ENCODE measurements at regions not wholly inside any gene's neighbourhood (a gene's known extent, or its start where the extent isn't known, plus 50 kb on each side); places are given as distances from the start of the nearest gene placed in this dataset.

DNA sequence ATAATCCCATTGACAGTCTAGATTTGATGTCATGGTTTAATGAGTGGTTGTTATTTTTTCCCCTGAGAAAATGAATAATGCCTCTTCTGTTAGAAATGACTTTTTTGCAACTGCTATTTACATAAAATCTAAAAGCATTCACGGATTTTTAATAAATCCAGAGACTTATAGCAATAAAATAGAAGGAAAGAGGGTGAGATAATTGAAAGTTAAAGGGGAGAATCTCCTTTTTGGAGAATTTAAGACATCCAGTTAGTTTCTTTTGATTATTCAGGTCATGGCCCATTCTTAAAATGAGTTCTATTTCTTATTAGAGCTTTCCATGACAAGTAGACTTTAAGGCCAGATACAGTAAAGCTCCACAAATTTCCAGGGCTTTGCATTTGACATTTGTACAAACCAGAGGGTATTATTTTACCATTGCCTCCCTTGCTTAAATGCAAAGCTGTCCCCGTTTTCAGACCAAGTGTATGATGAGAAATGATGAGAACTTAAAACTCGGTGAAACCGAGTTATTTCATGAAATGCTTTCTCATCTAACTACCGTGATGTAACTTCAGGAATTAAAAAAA, 789.0 kb upstream of the SOX9 start:
- DNase-seq: no peak
- intact Hi-C loops (cut with DNase I; ENCODE audit: low total_unique reads): no loop called here
- Histone ChIP-seq H3K27ac (no peak overlapping the region), H3K36me3 (no peaks in the 10 kb centered on the region), H3K4me1 (peaks cover 0 to 32% (median 14%) of the 10 kb centered on the region in 4 donors), H3K9me3 (no peaks in the 10 kb centered on the region), H3K27me3 (no peaks in the 10 kb centered on the region), H3K4me3 (no peak overlapping the region)
- TF ChIP-seq POLR2A (IDR thresholded peaks at IDR 0.05) (no peak), POLR2AphosphoS5 (IDR thresholded peaks at IDR 0.05) (no peak), EP300 (IDR thresholded peaks at IDR 0.05) (no peak)
- TF ChIP-seq, protein P1, sequence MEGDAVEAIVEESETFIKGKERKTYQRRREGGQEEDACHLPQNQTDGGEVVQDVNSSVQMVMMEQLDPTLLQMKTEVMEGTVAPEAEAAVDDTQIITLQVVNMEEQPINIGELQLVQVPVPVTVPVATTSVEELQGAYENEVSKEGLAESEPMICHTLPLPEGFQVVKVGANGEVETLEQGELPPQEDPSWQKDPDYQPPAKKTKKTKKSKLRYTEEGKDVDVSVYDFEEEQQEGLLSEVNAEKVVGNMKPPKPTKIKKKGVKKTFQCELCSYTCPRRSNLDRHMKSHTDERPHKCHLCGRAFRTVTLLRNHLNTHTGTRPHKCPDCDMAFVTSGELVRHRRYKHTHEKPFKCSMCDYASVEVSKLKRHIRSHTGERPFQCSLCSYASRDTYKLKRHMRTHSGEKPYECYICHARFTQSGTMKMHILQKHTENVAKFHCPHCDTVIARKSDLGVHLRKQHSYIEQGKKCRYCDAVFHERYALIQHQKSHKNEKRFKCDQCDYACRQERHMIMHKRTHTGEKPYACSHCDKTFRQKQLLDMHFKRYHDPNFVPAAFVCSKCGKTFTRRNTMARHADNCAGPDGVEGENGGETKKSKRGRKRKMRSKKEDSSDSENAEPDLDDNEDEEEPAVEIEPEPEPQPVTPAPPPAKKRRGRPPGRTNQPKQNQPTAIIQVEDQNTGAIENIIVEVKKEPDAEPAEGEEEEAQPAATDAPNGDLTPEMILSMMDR (IDR thresholded peaks at IDR 0.05): no peak
- 78 to 84% (median 82%) methylated on average over 5 of the region's 5 CpGs for WGBS, 5 donors

DNA sequence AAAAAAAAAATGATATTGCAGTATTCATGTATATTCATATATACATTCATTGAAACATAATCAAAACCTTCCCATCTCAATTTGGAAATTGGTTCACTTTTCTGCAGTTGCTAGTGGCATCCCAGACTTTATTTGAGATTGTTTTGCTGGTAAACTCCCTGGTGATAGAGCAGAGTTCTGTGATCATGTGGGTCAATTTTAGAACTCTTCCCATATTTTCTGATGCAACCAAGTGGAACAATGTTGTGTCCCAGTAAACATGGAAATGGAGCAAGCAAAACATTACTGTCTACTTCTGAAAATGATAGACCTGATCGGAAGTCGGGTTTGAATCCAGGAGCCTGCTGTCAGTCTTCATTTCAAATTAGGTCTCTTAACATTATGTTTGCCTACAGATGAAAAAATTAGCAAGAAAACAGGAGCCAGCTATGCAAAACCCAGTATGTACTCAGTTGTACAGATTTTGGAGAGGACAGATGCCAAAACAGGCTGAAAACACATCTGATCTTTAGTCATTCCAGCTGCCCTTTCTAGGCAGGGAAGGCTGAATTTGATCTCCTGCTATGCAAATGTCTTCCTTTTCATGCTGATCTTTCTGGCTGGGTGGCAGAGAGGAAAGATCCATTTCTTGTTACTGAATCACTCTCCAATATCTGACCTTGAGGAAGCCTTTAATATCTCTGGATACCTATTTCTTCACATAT, 786.6 kb upstream of the SOX9 start:
- H3K4me1 ChIP-seq: peaks cover 0 to 15% (median 10%) of the 10 kb centered on the region in 4 donors
- no peak overlapping the region for H3K27ac ChIP-seq
- no peak for DNase-seq
- WGBS, 5 donors: 72 to 90% (median 85%) methylated on average over 2 of the region's 2 CpGs
- no peak overlapping the region for H3K4me3 ChIP-seq
- TF ChIP-seq POLR2AphosphoS5 (IDR thresholded peaks at IDR 0.05): no peak
- no peak for TF ChIP-seq EP300 (IDR thresholded peaks at IDR 0.05)
- TF ChIP-seq, protein P1 (IDR thresholded peaks at IDR 0.05): no peak
- TF ChIP-seq POLR2A (IDR thresholded peaks at IDR 0.05): no peak
- H3K9me3 ChIP-seq: no peaks in the 10 kb centered on the region
- no peaks in the 10 kb centered on the region for H3K36me3 ChIP-seq
- intact Hi-C loops (cut with DNase I; ENCODE audit: low total_unique reads): no loop called here
- H3K27me3 ChIP-seq: no peaks in the 10 kb centered on the region

DNA sequence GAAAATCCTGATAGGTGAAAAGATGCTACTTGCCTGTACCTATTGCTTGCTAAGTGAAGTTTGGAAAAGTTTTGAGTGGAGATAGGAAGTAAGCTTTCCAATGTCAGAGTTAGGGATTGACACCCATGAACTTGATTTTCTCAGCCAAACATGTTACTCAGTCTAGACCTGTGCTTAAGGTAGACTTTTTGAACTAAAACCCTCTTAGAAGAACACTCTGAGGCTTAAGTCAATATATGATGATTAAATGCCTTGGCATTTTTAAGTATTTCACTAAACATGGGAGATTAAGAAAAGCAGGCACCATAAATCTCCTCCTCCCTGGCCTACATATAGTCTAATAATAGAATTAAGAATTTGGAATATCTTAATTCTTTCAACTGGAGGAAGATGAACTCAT, 785.6 kb upstream of the SOX9 start:
- intact Hi-C loops (cut with DNase I; ENCODE audit: low total_unique reads): no loop called here

DNA sequence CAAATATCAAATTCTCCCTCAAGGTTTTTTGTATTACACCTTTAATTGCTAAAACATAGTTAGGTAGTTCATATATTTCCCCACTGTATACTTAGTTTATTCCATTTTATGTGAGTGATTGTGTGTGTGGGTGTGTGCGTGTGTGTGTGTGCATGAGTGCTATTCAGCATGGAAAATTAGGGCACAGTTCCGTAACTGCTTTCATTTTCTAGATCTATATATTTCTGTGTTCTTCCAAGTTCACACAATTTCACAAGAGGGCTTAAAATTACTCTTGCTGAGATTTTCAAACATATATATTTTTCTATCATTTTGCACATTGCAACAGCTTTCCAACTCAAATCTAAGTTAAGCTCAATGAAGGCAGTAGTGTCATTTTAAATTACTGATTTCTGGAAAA, 782.9 kb upstream of the SOX9 start:
- Histone ChIP-seq H3K36me3 (no peaks in the 10 kb centered on the region), H3K4me1 (peaks cover 0 to 14% (median 6%) of the 10 kb centered on the region in 4 donors), H3K9me3 (no peaks in the 10 kb centered on the region), H3K4me3 (no peak overlapping the region), H3K27ac (no peak overlapping the region), H3K27me3 (no peaks in the 10 kb centered on the region)
- no peak for DNase-seq
- intact Hi-C loops (cut with DNase I; ENCODE audit: low total_unique reads): no loop called here
- WGBS, 5 donors: 68 to 88% (median 78%) methylated on average over 2 of the region's 2 CpGs
- TF ChIP-seq POLR2A (IDR thresholded peaks at IDR 0.05): no peak
- TF ChIP-seq EP300 (IDR thresholded peaks at IDR 0.05): no peak
- no peak for TF ChIP-seq POLR2AphosphoS5 (IDR thresholded peaks at IDR 0.05)

More for the DNA sequence above, 785.6 kb upstream of the SOX9 start:
- H3K27ac ChIP-seq: no peak overlapping the region
- TF ChIP-seq, protein P1 (IDR thresholded peaks at IDR 0.05): no peak
- no peak overlapping the region for H3K4me3 ChIP-seq
- H3K27me3 ChIP-seq: no peaks in the 10 kb centered on the region
- H3K4me1 ChIP-seq: peaks cover 0 to 14% (median 10%) of the 10 kb centered on the region in 4 donors
- H3K9me3 ChIP-seq: no peaks in the 10 kb centered on the region
- no peaks in the 10 kb centered on the region for H3K36me3 ChIP-seq
- DNase-seq: no peak

DNA sequence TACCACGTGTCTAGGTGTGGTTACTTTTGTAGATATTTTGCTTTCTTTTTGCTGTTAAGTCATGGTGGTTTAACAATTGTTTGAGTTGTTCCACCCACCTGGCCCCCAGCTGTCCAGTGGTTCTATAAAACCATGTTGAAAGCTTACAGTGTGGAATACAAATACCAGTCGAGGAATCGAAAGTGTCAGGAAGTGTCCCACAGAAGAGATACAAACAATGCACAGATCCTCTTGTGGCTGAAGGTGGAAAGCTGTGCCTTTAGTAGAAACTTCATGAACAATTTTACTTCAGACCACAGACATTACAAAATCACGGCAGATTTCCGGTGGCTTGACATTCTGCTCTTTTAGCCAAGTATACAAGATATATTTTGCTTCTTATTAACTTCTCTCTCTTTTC, 782.4 kb upstream of the SOX9 start:
- Histone ChIP-seq H3K4me3 (no peak overlapping the region), H3K27ac (no peak overlapping the region), H3K27me3 (no peaks in the 10 kb centered on the region), H3K36me3 (no peaks in the 10 kb centered on the region), H3K4me1 (peaks cover 0 to 14% (median 6%) of the 10 kb centered on the region in 4 donors), H3K9me3 (no peaks in the 10 kb centered on the region)
- intact Hi-C loops (cut with DNase I; ENCODE audit: low total_unique reads): no loop called here
- TF ChIP-seq EP300 (IDR thresholded peaks at IDR 0.05) (no peak), POLR2AphosphoS5 (IDR thresholded peaks at IDR 0.05) (no peak), POLR2A (IDR thresholded peaks at IDR 0.05) (no peak)
- TF ChIP-seq, protein P1 (IDR thresholded peaks at IDR 0.05): no peak
- 53 to 68% (median 66%) methylated on average over 5 of the region's 5 CpGs for WGBS, 5 donors
- no peak for DNase-seq

All from stomach (tissue), 8 donors.